ENCODE measurements at regions not wholly inside any gene's neighbourhood (a gene's known extent, or its start where the extent isn't known, plus 50 kb on each side); places are given as distances from the start of the nearest gene placed in this dataset.

DNA sequence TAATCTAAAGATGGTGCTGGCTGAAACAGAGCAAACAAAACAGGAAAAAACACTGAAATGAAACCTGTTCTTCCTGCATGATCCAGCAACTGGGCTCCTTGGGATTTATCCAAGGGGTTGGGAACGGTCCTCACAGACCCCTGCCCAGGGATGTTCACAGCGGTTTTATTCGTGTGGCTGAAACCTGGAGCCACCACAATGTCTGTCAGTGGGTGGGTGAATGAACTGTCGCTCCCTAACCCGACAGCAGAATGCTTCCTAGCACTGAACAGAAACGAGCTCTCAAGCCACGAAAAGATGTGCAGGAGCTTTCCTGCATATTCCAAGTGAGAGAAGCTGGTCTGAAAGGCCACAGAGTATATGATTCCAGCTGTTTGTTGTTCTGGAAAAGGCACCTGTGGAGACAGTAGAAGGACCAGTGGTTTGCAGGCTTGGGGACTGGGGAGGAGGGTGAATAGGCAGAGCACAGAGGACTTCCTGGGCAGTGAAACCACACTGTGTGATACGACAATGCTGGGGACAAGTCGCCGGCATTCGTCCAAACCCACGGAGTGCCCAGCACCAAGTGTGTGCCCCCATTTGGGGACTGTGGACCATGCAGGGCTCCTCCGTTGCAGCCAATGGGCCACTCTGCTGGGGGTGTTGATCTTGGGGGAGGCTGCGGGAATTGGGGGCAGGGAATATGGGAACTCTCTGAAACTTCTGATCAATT is 73.9 kb downstream of the TEX29 start:
- DNase-seq (ENCODE audit: low read depth in 3 of 3) = no peak

DNA sequence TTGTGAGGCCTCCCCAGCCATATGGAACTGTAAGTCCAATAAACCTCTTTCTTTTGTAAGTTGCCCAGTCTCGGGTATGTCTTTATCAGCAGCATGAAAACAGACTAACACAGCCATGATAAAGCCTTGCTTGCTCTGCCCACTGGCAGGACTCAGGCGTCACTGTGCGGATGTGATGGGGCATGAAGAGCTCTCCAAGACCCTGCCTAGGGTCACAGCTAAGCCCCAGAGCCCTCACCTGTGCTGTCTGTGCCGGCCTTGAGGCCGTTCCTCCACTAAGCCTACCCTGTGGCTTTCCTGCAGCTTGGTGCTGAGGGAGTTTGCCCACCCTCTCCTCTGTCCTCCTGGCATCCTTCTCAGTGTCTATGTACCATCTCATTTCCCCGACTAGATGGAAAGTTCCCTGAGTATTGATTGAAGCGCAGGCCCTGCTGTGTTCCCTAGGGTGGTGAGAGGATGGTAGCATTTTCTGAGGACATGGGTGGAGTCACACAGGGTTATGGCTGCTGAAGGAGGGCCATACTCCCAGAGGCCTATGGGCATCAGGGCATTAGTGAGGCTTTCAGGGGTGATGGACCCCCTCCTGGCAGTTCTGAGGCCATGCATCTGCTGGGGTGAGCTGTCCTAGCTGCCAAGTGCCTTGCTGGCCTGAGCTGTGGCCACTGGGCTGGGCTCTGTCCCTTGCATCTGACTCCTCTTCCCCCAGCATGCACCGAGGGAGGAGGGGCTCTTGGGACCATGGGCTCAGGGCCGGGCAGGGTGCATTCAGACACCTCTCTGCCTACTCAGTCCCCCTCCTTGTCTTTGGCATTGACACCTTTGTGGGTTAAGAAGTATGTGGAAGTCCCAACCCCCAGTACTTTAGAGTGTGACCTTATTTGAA is 75.3 kb downstream of the TEX29 start:
- DNase-seq (ENCODE audit: low read depth in 3 of 3) = no peak

DNA sequence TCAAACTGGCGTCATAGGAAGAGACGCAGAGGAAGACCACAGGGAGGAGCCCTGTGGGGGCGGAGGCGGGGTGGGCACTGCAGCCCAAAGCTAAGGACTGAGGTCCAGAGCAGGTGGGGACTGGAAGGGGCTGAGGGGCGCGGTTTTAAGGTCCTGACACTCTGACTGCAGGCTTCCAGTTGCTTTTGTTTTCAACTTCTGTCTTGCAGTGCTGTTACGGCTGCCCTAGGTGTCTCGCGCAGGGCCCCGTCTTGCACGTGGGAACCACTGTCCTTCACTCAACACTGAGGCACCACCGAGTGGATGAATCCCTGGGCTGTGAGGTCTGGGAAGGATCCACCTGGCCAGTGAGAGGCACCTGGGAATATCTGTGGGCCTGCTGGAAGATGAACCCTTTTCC is 76.0 kb downstream of the TEX29 start:
- DNase-seq (ENCODE audit: low read depth in 3 of 3) = no peak

DNA sequence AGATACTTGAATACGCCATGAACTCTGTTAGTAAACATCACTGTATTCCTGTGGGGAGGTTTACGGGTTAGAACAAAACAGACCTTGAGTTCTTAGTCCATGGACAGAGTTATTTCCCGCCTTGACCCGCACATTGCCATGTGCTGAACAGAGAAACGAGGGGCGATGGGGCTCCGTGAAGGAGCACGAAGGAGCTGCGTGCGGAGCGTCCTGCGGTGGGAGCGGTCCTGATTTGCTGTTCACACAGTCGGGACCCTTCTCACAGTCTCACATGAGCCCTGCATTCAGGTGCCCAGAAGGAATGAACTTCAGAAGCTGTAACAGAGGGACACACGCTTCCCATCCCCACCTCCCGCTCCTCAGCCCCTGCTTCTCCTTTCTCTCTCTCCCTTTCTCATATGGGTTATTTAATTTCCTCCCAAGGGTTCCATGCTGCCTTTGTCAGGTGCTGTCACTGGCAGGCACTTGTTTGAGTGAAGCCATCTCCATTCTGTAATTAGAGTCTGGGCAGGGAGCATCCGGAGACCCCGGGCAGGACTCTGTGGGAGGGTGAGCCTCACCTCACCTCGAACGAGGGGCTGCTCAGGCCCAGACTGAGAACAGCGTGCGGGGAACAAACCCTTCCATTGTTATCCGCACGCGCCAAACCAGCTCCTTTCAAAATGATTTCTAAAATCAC is 76.9 kb downstream of the TEX29 start:
- no peak for DNase-seq (ENCODE audit: low read depth in 3 of 3)

DNA sequence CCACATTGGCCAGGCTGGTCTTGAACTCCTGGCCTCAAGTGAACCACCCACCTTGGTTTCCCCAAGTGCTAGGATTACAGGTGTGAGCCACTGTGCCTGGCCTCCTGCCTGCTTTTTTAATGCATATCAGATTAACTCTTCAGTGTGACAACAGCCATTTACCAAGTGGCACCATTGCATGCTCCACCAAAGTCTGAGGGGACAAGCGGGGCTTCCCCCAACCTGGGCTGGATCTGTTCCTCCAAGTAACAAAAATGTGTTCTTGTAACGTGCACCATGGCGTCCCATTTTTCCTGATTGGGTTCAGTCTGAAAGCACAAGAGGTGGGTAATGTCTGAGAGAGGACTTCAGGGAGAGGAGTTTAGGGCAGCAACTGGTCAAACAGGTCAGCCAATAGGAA is 77.8 kb downstream of the TEX29 start:
- DNase-seq (ENCODE audit: low read depth in 3 of 3) = no peak

DNA sequence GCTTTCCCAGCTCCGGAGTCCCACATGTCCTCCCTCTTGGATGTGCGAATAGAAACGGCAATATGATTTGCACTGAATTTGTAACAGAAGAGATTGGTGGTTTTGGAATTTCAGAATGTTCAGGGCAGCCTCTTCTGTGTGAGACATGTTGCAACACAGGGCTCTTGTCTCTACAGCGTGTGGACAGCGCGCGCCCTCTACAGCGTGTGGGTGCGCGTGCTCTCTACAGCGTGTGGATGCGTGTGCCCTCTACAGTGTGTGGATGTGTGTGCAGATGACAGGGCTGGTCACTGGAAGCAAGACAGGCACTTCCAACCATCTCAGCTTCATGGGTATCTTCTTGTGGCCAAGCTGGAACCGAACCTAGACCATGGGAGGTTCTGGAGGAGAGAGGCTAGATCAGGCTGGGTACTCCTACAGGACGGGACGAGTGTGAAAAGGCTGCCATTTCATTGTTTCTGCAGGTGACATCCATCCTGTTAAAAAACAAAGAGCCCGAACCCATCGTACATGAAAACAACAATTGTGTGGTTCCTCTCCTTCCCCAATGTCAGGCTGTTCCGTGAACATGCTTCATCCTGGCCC is 78.4 kb downstream of the TEX29 start:
- no peak for DNase-seq (ENCODE audit: low read depth in 3 of 3)

DNA sequence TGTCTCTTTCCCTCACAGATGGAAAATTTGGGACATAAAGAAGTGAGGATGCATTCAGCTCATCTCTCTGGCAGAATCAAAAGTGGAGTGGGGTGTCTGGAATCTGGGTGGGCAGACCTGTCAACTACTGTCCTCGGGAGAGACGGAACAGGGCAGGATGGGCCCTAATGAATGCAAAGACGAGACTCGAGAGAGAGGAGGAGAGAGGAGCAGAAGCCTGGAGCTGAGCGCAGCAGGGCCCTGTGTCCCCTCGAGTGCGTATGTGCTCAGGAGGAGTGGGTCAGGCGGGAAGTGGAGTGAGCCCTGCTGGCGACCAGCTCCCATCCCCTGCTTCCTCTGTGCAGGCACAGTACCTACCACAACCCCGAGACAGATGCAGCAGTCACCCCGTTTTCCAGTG is 78.9 kb downstream of the TEX29 start:
- DNase-seq (ENCODE audit: low read depth in 3 of 3) = no peak

DNA sequence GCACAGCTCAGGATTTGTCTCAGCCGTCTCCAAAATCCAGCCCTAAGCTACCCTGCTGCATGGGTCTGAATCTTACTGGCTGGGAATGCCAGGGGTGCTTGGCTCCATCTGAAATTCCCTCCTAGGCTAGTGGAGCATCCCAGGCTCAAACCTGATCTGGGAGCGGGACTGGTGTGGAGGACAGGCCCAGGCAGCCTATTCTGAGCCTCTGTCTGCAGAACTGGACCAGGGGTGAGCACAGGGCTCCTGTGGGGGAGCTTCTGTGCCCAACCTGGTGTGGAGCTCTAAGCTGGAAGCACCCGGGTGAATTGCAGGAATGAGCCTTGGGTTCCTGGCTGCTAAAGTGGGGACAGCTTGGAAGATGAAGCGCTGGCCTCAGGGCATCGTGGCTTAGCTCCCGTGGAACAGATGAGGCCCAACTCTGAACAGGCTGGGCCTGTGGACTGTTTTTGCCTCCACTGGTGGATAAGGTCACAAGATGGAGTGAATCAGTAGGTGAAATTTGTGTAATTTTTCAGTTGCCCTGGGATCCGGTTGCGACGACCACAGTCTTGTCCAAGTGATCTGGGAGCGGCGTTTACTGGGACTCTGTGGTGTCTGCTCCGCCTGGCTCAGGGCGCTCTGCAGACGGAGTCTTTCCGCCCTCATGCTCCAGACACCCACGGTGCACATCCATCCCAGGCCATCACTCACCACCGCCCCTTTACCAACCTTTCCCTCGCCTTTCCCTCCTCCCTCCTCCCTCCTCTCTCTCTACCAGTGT is 79.5 kb downstream of the TEX29 start:
- DNase-seq (ENCODE audit: low read depth in 3 of 3) = no peak

DNA sequence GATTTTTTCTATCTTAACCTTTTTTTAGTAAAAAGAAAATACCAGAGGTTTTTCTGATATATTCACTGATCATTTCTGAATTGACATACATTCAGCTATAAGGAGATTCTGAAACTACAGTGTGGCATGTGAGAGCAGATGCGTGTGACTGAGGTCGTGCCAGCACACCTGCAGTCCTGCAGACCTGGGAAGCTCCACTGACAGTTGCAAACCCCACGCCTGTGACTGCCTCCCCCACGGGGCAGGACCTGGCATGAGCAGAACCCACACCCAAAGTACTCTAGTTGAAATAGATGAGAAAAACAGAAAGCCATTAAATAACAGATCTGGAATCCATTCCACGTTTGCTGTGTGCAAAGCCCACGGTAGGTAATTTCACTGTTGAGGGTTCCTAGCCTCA is 80.7 kb downstream of the TEX29 start:
- no peak for DNase-seq (ENCODE audit: low read depth in 3 of 3)

DNA sequence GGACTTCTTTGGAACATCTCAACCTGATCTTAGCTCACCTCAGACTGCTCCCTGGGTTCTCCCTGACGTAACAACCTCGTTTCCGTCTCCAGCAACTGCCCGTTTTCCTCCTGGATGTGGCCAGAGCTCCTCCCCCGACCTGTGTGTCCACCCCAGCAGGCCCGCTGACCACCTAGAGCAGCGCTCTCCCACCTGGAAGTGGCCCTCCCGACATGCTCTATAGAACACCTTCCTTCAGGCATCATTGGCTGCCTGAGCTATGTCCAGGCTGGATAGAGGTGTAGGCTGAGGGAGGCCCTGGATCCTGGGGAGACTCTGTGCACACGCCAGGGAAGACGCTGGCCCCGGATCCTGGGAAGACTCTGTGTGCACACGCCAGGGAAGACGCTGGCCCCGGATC is 81.3 kb downstream of the TEX29 start:
- DNase-seq (ENCODE audit: low read depth in 3 of 3) = no peak

DNA sequence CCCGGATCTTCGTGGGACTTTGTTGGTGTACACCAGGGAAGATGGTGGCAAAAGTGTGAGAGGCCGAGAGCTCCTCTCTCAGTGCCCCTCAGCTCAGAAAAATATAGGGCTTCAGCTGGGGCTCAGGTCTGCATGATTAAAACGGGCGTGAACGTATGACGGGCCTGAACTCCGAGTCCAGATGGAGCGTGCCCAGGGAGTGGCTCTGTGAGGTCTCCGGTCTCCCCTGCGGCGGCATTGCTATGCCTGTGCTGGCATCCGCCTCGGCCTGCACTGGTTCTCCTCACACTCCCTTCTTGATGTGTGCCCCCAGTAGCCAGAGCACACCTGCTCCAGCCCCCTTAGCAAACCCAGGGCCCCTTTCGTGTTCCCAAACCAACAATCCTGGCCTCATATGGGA is 82.0 kb downstream of the TEX29 start:
- no peak for DNase-seq (ENCODE audit: low read depth in 3 of 3)

DNA sequence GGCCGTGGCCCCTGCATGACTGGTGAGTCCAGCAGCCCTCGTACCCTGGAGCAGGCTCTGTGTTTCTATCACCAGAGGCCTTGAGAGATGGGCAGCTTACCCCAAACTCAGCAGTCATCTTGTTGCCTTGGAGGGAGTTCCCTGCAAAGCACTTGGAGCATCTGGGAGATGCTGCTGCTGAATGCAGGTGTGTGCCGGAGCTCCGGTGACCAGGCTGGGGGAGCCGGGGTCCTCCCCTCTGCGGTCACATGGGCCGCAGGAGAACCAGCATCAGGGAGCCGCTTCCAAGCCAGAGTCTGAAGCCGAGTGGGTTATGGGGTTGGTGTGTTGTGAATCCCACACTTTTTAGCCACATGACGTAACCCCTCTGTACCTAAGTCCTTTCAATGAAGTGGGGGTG is 82.8 kb downstream of the TEX29 start:
- no peak for DNase-seq (ENCODE audit: low read depth in 3 of 3)

DNA sequence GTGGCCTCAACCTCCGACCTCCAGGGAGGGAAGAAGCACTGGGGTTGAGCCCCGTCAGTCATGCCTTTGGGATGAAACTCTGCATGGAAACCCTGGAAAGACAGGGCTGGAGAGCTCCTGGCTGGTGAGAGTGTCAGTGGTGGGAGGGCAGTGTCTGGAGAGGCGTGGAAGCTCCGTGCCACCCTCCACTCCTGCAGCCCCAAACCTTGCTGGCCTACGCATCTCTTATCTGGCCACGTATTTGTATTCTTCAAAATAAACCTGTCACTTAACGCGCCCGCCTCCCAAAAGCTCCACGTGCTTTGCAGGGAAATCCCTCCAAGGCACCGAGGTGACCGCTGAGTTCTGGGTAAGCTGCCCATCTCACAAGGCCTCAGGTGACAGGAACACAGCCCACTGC is 84.3 kb downstream of the TEX29 start:
- DNase-seq (ENCODE audit: low read depth in 3 of 3) = no peak

DNA sequence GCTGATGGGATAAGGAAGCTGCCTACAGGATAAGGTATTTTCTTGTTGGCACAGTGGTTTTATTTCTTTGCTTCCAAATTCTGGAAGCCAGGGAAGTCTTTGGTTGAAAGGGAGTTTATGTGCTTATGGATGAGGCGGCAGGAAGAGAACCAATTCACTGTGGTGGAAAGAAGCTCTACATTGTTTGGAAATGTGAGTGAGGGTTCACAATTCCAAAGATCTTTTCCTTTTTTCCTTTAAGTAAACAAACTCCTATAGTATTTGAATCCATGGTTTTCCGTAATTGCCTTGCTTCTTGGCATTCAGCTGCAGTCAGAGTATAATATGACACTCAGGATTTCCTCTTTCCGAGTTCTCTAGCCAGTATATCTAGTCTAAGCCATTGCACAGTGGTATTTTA is 86.2 kb downstream of the TEX29 start:
- no peak for DNase-seq (ENCODE audit: low read depth in 3 of 3)

DNA sequence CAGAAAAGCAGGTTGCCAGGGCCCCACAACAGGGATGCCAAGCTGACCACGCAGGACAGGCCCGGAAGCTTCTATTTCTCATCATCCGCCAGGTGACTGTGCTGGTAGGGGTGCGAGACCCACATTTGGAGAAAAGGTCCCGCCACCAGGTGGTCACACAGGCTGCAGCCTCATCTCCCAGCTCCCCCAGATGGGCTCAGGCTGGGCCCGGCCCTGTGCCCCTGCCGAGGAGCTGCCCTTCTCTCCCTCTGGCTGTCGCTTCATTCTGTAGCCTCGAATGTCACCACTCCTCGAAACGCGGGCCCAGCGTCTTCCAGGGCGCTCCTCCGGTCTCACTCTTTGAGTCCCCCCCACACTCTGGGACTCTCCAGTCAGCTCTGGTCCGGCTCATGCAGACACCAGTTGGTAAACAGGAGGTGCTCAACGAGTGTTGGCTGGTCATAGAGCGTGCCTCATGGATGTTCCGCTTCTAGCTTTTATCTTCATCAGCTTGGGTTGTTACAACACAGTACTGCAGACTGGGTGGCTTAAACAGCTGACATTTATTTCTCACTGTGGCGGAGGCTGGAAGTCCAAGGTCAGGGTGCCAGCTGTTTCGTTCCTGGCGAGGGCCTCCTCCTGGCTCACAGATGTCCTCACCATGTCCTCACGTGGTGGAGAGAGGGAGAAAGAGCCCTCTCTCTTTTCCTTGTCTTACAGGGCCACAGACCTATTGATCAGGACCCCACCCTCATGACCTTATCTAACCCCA is 87.1 kb downstream of the TEX29 start:
- DNase-seq (ENCODE audit: low read depth in 3 of 3) = no peak

DNA sequence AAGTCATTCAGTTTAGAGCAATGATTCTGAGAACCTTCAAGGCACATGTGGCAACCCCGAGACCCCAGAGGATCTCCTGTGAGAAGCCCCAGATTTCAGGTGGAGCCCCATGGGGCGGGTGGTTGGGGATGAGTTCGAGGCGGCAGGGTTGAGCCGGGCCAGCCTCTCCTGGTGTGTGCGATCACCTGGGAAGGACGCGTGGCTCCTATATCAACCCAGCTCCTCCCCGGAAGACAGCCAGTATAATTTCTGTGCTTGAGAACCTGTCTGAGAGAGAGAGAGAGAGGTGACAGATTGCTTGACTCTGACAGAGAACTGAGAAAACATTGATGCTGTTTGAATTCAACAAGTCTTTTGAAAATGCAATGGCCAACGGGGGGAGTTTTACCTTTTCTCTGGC is 89.0 kb downstream of the TEX29 start:
- no peak for DNase-seq (ENCODE audit: low read depth in 3 of 3)

DNA sequence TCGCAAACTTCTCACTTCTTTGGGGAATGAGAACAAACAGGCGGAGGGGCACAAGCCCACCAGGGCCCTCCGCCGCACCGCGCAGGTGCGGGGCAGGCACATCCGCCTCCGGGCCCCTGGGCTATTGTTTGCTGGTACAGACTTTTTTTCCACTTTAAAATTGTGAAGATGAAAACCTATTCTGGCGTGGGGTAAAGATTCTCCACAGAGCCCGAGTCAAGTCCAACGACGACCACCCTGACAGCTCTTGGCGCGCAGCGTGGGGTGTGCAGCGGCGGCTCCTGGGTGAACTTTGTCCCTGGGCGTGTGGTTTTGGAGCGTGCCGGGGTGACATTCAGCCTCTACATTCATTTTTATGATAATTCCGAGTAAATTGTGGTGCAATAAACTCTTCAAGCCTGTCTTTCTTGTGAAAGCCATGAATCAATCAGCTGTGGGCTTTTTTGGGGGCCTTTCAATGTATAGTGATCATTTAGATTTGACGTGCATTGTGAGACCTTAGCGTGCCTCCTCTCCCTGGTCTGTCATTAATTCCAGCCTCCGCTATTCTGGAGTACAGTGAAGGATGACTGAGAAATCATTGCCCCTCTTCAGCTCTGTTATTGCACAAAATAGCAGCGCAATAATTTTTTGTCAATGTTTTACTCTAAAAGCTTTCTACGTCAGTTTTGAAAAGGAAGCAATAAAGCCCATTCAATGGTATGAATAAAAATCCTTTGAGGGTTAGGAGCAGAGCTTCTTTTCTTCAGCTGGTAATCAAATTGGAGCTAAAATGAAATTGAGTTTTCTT is 90.0 kb downstream of the TEX29 start:
- no peak for DNase-seq (ENCODE audit: low read depth in 3 of 3)

DNA sequence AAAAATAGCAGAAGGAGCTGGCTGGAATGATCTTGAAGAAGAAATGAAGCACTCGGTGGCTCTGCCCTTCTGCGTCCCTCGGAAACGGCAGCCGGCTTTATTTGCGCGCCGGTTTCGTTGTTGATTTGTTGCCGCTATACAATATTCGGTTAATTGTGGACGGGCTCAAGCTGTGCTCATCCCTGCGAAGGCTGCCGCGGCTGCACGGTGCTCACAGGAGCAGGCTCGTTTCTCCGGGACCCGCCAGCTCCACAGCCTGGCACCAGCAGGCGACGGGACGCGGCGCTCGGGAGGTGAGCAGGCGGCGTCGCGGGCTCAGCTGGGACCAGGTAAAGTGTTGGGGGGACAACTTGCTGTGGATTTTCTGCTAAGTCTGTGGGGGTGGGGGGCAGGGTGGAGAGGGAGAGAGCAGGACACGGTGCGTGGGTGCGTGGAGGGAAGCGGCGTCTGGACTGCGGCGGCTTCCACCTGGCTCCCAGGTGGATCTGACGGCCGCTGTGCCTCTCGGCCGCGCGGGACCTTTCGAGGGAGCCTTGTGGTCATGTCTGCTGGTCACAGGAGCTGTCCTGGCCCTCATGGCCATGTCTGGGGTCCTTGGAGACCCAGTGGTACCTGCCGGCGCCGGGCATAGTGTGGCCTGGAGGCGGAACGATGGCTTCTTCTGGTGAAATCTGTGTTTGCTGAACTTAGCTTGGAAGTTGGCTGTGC is 90.9 kb downstream of the TEX29 start:
- no peak for DNase-seq (ENCODE audit: low read depth in 3 of 3)

DNA sequence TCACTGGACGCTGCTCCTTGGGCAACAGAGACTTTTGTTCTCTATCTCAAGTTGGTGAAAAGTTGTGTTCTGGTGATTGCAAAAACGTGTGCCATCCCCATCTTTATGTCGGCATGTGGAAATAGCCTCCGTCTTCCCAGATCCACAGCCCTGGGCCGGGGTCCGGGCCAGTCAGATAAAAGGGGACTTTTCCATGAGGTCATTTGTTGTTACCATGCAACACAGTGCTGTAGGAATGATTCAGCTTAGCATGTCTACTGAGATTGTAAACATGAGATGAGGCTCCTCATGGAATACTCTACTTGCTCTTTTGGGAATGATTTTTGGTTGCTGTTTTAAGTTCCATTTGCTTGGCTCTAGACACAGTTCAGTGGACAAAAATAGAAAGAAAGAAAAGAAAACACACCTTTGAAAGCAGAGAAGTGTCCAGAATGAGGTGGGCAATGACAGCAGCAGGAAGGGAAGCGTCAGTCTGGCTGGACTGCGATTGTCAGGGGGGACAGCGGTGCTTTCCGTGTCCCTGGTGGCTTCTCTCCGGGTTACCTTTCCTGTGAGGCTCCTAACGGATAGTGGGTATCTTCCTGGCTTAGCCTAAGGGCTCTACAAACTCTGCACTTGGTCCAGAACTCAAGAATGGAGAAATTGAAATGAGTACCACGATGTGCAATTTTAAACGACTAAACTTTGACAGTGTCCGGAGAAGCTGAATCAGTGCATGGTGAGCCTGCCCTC is 91.6 kb downstream of the TEX29 start:
- no peak for DNase-seq (ENCODE audit: low read depth in 3 of 3)

All from stimulated activated CD4-positive, alpha-beta T cell treated with anti-CD3 and anti-CD28 coated beads, TNF-alpha, amount 100 ng/mL, for 4 hours (primary cell).